Neuronal stem cell (in vitro differentiated cells): ENCODE measurements at regions not wholly inside any gene's neighbourhood (a gene's known extent, or its start where the extent isn't known, plus 50 kb on each side); places are given as distances from the start of the nearest gene placed in this dataset.

ENCODE experiments used
- DNase-seq: peaks from one replicate; pipeline ENCODE4 v3.0.0-alpha.2; 2013; ENCODE audit warnings: low spot score
- H2AFZ ChIP-seq: one replicate; pipeline ENCODE4 v1.6.1; 2013; ENCODE audit warnings: mild to moderate bottlenecking, low read length, inconsistent platforms
- H2AK5ac ChIP-seq: 2 replicates; pipeline ENCODE4 v1.6.1; 2013; ENCODE audit warnings: low read depth, mild to moderate bottlenecking, inconsistent platforms, low read length, moderate library complexity, mixed read lengths
- H2BK120ac ChIP-seq: 2 replicates; pipeline ENCODE4 v1.6.1; 2013; ENCODE audit warnings: low read depth, mild to moderate bottlenecking, inconsistent platforms, low read length, moderate library complexity, mixed read lengths
- H2BK12ac ChIP-seq: one replicate; pipeline ENCODE4 v1.6.1; 2013; ENCODE audit warnings: low read length, inconsistent platforms
- H2BK15ac ChIP-seq: 2 replicates; pipeline ENCODE4 v1.6.1; 2013; ENCODE audit warnings: mild to moderate bottlenecking, low read length, inconsistent platforms, mixed read lengths
- H2BK5ac ChIP-seq: one replicate; pipeline ENCODE4 v1.6.1; 2013; ENCODE audit warnings: inconsistent platforms, mild to moderate bottlenecking, low read length, moderate library complexity
- H3K14ac ChIP-seq: one replicate; pipeline ENCODE4 v1.6.1; 2013; ENCODE audit warnings: low read length, inconsistent platforms
- H3K18ac ChIP-seq: 2 replicates; pipeline ENCODE4 v1.6.1; 2013; ENCODE audit warnings: low read length, inconsistent platforms
- H3K23ac ChIP-seq: 2 replicates; pipeline ENCODE4 v1.6.1; 2013; ENCODE audit warnings: low read depth, mild to moderate bottlenecking, mixed read lengths, low read length, inconsistent platforms; ENCODE audit not compliant: poor library complexity
- H3K27ac ChIP-seq: replicated peaks from 3 replicates; pipeline ENCODE4 v1.5.1; 2013; ENCODE audit warnings: low read length, inconsistent platforms
- H3K27me3 ChIP-seq, 3 experiments: 2 replicates each; pipeline ENCODE4 v1.6.1; 2013; ENCODE audit warnings: low read length in 3 of 3, mild to moderate bottlenecking in 2 of 3, inconsistent platforms in 1 of 3, low read depth in 1 of 3, mixed read lengths in 1 of 3, moderate library complexity in 1 of 3; ENCODE audit not compliant: control insufficient read depth in 3 of 3, insufficient read depth in 3 of 3
- H3K36me3 ChIP-seq, 2 donors: replicated peaks in 1 of 2; 2 replicates each; pipeline ENCODE4 v1.6.1; 2013; ENCODE audit warnings: low read length in 2 of 2; ENCODE audit not compliant: control insufficient read depth in 2 of 2, insufficient read depth in 2 of 2
- H3K4ac ChIP-seq: 2 replicates; pipeline ENCODE4 v1.6.1; 2013; ENCODE audit warnings: inconsistent platforms, mild to moderate bottlenecking, low read length, moderate library complexity
- H3K4me1 ChIP-seq, 2 donors: 1 replicate in 1 of 2; 2 replicates in 1 of 2; pipeline ENCODE4 v1.6.1; 2013; ENCODE audit warnings: low read length in 2 of 2, low read depth in 1 of 2; ENCODE audit not compliant: control insufficient read depth in 2 of 2, insufficient read depth in 1 of 2
- H3K4me2 ChIP-seq: one replicate; pipeline ENCODE4 v1.6.1; 2013; ENCODE audit warnings: mild to moderate bottlenecking, low read length, inconsistent platforms; ENCODE audit not compliant: insufficient read depth, poor library complexity, severe bottlenecking
- H3K4me3 ChIP-seq, 2 donors: 2 replicates each; pipeline ENCODE4 v1.5.1; 2013; ENCODE audit warnings: low read length in 2 of 2, mild to moderate bottlenecking in 2 of 2, inconsistent platforms in 1 of 2, moderate library complexity in 1 of 2
- H3K79me1 ChIP-seq: one replicate; pipeline ENCODE4 v1.6.1; 2013; ENCODE audit warnings: low read depth, mild to moderate bottlenecking, inconsistent platforms, low read length, moderate library complexity
- H3K9ac ChIP-seq: one replicate; pipeline ENCODE4 v1.6.1; 2013; ENCODE audit warnings: mild to moderate bottlenecking, low read depth, low read length, inconsistent platforms; ENCODE audit not compliant: poor library complexity
- H3K9me3 ChIP-seq, 2 donors: replicated peaks in 1 of 2; 2 replicates each; pipeline versions ENCODE3 to v1.6.1; 2013; ENCODE audit warnings: low read length in 2 of 2, mild to moderate bottlenecking in 2 of 2, inconsistent platforms in 1 of 2, low read depth in 1 of 2, mixed read lengths in 1 of 2, moderate library complexity in 1 of 2; ENCODE audit not compliant: control insufficient read depth in 2 of 2, insufficient read depth in 1 of 2
- H4K8ac ChIP-seq: one replicate; pipeline ENCODE4 v1.6.1; 2013; ENCODE audit warnings: low read depth, mild to moderate bottlenecking, inconsistent platforms, low read length, moderate library complexity
- H4K91ac ChIP-seq: one replicate; pipeline ENCODE4 v1.6.1; 2013; ENCODE audit warnings: low read length, low read depth, mild to moderate bottlenecking, inconsistent platforms; ENCODE audit not compliant: poor library complexity
- WGBS, 2 donors: extraction: QIAGEN DNeasy Blood & Tissue Kit; methylation state at CpG; one replicate each; pipeline ENCODE4 v1.1.7; 2013; ENCODE audit warnings: missing lambda C conversion rate in 2 of 2, mixed read lengths in 1 of 2; ENCODE audit not compliant: insufficient read length in 2 of 2, insufficient replicate concordance in 1 of 2; ENCODE audit errors: extremely low coverage in 2 of 2; 5-methylcytosine and 5-hydroxymethylcytosine counted together

GRCh38 chr10:130898381-130898780 lies 413.1 kb downstream of the TCERG1L start:
- Histone ChIP-seq H4K8ac (no peak overlapping the region), H3K4me2 (no peak overlapping the region), H2BK5ac (no peak overlapping the region), H3K9me3 (peaks cover 0 to 4% of the 10 kb centered on the region in 2 donors), H2AFZ (no peak overlapping the region), H3K14ac (peak overlapping the region; percentile 25), H3K4me1 (peaks cover 0 to 6% of the 10 kb centered on the region in 2 donors), H3K4ac (no peak overlapping the region), H2BK120ac (no peak overlapping the region), H4K91ac (no peak overlapping the region), H3K18ac (peak overlapping the region; percentile 60), H3K4me3 (peak overlapping the region in 1 of 2 donors; percentile 26), H3K27me3 (peaks cover 0 to 1% (median 0%) of the 10 kb centered on the region in 3 experiments), H3K36me3 (no peaks in the 10 kb centered on the region), H2BK12ac (no peak overlapping the region), H3K9ac (no peak overlapping the region), H3K27ac (no peak overlapping the region), H3K23ac (no peak overlapping the region), H2BK15ac (peak overlapping the region; percentile 65), H3K79me1 (no peaks in the 10 kb centered on the region), H2AK5ac (peak overlapping the region; percentile 42)
- WGBS, 2 donors = no CpG with 5 or more reads among the region's 6 CpGs
- no peak for DNase-seq

- no peak for DNase-seq
- H3K23ac ChIP-seq = no peak overlapping the region
- WGBS, 2 donors = no CpG with 5 or more reads among the region's 12 CpGs
These were observed 411.7 kb downstream of the TCERG1L start for GRCh38 chr10:130899856-130900255.

GRCh38 chr10:130900441-130901160 lies 410.9 kb downstream of the TCERG1L start:
- no CpG with 5 or more reads among the region's 14 CpGs for WGBS, 2 donors
- H3K4ac ChIP-seq = no peak overlapping the region

More at GRCh38 chr10:130899856-130900255, 411.7 kb downstream of the TCERG1L start:
- Histone ChIP-seq H2BK5ac (no peak overlapping the region), H3K9ac (no peak overlapping the region), H3K9me3 (peaks cover 0 to 4% of the 10 kb centered on the region in 2 donors), H3K4ac (no peak overlapping the region), H2BK120ac (no peak overlapping the region), H4K91ac (no peak overlapping the region), H3K4me3 (no peak overlapping the region), H2AFZ (no peak overlapping the region), H3K36me3 (no peaks in the 10 kb centered on the region), H2BK15ac (no peak overlapping the region), H3K4me2 (no peak overlapping the region), H3K27ac (no peak overlapping the region), H4K8ac (no peak overlapping the region), H2BK12ac (no peak overlapping the region), H3K27me3 (peaks cover 0 to 1% (median 0%) of the 10 kb centered on the region in 3 experiments), H3K4me1 (peaks cover 0 to 4% of the 10 kb centered on the region in 2 donors), H3K79me1 (no peaks in the 10 kb centered on the region), H3K18ac (peak overlapping the region; percentile 39), H3K14ac (no peak overlapping the region), H2AK5ac (no peak overlapping the region)

GRCh38 chr10:130901311-130902165 lies 410.0 kb downstream of the TCERG1L start:
- no peak overlapping the region for H4K91ac ChIP-seq
- H3K4ac ChIP-seq = no peak overlapping the region
- peak overlapping the region; percentile 27 for H3K18ac ChIP-seq
- H3K4me2 ChIP-seq = no peak overlapping the region
- no peaks in the 10 kb centered on the region for H3K36me3 ChIP-seq
- no peak overlapping the region for H4K8ac ChIP-seq
- no peaks in the 10 kb centered on the region for H3K79me1 ChIP-seq
- WGBS, 2 donors = no CpG with 5 or more reads among the region's 15 CpGs
- H2AK5ac ChIP-seq = no peak overlapping the region
- H3K14ac ChIP-seq = no peak overlapping the region
- no peaks in the 10 kb centered on the region for H3K4me1 ChIP-seq
- no peaks in the 10 kb centered on the region for H3K9me3 ChIP-seq
- no peak overlapping the region for H3K9ac ChIP-seq
- no peak overlapping the region for H2BK12ac ChIP-seq
- no peak overlapping the region for H3K4me3 ChIP-seq
- no peak overlapping the region for H3K27ac ChIP-seq
- H2BK15ac ChIP-seq = no peak overlapping the region
- H3K27me3 ChIP-seq = peaks cover 0 to 1% (median 0%) of the 10 kb centered on the region in 3 experiments
- peak overlapping the region; percentile 71 for H3K23ac ChIP-seq
- H2BK120ac ChIP-seq = no peak overlapping the region
- H2BK5ac ChIP-seq = no peak overlapping the region
- DNase-seq = no peak
- no peak overlapping the region for H2AFZ ChIP-seq

More at GRCh38 chr10:130900441-130901160, 410.9 kb downstream of the TCERG1L start:
- Histone ChIP-seq H4K8ac (no peak overlapping the region), H3K9me3 (peaks cover 0 to 2% of the 10 kb centered on the region in 2 donors), H3K36me3 (no peaks in the 10 kb centered on the region), H3K4me1 (peaks cover 0 to 4% of the 10 kb centered on the region in 2 donors), H3K4me3 (no peak overlapping the region), H3K18ac (no peak overlapping the region), H2AK5ac (no peak overlapping the region), H2BK15ac (no peak overlapping the region), H3K27me3 (peaks cover 0 to 1% (median 0%) of the 10 kb centered on the region in 3 experiments), H3K14ac (no peak overlapping the region), H3K4me2 (no peak overlapping the region), H3K23ac (no peak overlapping the region), H4K91ac (no peak overlapping the region), H2BK120ac (no peak overlapping the region), H2BK5ac (no peak overlapping the region), H2BK12ac (no peak overlapping the region), H3K27ac (no peak overlapping the region), H2AFZ (no peak overlapping the region), H3K79me1 (no peaks in the 10 kb centered on the region), H3K9ac (no peak overlapping the region)
- no peak for DNase-seq
